Stimulated activated CD4-positive, alpha-beta T cell treated with anti-CD3 and anti-CD28 coated beads, Interleukin-12 subunit alpha, Interleukin-12 subunit beta, amount 100 ng/mL, for 48 hours (primary cell): ENCODE measurements at regions not wholly inside any gene's neighbourhood (a gene's known extent, or its start where the extent isn't known, plus 50 kb on each side); places are given as distances from the start of the nearest gene placed in this dataset.

Experiments
- DNase-seq, 3 donors: peaks; one replicate each; pipeline ENCODE4 v3.0.0-alpha.2; 2020; ENCODE audit warnings: low read depth in 2 of 3, low spot score in 1 of 3

DNA sequence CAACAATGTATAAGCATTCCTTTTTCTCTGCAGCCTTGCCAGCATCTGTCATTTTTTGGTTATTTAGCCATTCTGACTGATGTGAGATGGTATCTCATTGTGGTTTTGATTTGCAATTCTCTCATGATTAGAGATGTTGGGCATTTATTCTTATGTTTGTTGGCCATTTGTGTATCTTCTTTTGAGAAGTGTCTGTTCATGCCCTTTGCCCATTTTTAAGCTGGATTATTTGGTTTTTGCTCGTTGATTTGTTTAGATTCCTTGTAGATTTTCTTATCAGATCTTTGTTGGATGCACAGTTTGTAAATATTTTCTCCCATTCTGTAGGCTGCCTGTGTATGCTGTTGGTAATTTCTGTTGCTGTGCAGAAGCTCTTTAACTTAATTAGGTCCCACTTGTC is 259.6 kb upstream of the SESN3 start:
- no peak for DNase-seq

DNA sequence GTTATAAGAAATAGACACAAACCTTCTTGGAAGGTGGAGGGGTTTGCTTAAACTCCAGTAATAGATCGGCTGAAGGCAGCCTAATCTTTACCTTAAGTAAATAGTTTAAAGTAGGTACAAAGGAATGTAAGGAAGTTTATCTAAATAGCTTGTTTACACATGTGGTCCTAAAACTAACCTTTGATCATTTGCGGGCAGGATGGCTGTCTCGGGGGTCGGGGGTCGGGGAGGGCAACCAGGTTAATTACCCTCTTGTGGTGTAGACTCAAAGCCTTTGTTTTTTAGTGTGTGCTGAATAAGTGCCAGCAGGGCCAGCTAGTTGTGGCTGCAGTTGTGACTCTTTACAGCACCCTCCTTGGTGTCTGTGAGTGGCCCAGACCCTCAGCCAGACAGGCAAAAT is 256.9 kb upstream of the SESN3 start:
- no peak for DNase-seq

DNA sequence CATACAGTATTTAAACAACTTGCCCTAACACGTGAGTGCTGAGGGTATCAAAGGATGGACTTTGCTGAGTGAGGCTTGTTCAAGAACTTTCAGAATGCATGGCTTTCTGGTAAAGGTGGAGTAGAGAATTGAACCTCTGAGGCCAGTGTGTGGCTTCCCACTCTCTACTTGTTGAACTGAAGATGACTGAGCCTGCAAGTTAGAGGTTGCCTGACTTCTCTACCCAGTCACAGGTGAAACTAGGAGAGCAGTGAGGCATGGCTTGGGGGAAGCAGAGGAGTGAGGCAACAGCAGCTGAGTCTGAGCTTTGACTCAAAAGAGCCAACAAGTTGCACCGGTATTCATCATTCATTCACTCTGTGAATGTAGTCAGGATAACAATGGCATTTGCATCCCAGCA is 256.4 kb upstream of the SESN3 start:
- peak in 2 of 3 donors; percentile 8 to 16 for DNase-seq

DNA sequence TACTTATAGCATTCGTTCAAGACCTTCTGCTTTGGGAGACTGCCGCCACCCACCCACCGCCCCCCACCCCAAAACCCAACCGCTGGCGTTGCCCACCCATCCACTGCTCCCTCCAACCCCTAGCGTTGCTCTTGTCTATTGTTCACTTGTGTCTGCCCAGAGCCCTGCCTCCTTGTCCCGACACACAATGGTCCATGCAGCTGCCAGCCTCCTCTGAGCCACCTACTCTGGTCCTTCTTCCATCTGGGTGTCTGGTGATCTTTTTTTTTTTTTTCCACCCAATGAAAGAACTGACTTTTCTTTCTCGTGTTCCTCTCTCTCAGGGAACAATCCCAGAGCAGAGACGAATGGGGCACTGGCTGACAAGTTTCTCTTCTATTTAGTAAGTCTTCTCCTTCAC is 256.0 kb upstream of the SESN3 start:
- no peak for DNase-seq

DNA sequence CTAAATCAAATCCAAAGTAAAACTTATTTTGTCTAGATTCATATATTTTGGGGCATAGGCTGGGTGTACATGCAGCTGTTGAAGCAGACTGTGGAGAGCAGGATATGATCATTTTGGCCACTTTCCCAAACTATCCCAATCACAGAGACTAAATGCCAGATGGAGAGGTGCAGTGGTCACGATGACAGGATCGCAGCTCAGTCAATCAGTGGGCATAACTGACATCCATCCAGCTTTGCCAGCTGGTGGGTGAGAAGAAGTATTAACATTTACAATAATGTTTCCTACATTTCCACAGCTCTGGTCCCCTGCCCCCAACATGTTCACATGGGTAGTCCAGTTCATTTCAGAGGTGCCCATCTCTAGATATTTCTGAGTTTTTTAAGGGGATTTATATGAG is 255.5 kb upstream of the SESN3 start:
- no peak for DNase-seq

DNA sequence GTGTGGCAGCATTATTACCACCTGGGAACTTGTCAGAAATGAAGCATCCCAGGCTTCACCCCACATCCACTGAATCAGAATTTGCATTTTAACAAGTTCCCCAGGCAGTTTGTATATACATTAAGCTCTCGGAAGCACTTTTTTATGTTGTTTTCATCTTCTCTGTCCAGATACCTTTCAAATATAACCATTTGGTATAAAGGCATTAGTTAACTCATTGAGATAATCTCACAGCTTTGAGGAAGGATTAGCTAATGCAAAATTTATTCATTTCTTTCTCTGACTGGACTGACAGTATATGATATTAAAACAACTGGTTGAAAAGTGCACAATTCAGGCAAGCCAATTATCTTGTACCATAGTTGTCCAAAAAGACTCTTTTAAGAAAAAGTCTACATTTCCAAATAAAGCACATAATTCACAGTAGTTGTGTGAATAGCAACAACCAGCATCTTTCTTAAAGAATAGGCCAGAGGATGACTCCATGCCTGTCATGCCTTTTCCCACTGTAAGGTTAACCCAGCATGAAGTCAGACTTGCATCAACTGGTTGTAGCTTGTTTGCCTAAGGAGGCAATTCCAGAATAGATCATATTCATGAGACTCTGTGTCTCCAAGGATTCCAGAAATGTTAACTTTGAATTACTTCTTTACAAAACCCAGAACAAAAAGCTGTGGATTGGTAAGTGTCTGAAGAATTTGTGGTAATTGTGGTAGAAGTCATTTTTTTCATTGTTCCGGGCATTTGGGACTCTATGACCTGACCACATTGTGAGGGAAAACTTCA is 254.3 kb upstream of the SESN3 start:
- DNase-seq: no peak

DNA sequence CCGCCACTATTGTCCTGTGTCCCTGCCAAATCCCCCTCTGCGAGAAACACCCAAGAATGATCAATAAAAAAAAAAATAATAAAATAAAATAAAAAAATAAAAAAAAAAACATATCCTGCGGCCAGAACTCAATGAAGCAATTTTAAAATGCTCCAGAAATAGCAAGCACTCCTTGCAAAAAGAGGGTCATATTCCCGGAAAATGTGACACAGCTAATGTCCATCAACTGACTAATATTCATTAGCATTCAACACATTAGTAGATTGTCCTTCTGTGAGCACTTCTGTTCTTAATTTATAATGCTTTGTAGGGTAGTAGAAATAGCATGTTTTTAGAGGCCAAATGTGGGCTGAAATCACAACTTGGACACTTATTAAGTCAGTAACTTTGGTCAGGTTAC is 252.3 kb upstream of the SESN3 start:
- DNase-seq: no peak

DNA sequence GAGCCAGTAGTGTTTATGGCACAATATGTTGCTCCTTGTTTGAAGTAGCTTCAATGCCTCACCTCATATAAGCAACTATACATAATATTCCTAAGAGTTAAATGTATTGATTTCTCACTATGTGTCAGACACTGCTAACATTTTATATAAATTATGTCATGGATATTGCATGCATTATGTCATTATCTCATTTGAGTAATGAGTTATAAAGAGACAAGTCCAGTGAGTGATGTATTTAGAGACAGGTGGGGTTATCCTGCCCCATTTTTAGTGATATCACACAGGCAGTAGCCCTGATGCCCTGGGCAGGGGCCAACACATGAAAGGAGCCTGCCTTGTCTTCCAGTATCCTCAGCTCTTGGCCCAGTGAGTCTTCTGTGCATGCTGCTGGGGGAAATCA is 247.0 kb upstream of the SESN3 start:
- DNase-seq: no peak

DNA sequence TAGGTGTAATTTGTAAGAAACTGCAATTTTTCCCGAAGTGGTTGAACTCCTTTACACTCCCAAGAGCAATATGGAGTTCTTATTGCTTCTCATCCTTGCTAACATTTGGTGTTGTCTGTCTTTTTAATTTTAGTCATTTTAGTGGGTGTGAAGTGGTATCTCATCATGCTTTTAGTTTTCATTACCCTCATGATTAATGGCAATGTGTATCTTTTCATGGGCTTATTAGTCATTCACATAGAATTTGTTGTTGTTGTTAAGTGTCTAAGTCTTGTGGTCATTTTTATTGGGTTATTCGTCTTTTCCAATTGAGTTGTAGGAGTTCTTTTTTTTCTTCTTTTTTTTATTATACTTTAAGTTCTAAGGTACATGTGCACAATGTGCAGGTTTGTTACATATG is 238.3 kb upstream of the SESN3 start:
- DNase-seq: no peak

DNA sequence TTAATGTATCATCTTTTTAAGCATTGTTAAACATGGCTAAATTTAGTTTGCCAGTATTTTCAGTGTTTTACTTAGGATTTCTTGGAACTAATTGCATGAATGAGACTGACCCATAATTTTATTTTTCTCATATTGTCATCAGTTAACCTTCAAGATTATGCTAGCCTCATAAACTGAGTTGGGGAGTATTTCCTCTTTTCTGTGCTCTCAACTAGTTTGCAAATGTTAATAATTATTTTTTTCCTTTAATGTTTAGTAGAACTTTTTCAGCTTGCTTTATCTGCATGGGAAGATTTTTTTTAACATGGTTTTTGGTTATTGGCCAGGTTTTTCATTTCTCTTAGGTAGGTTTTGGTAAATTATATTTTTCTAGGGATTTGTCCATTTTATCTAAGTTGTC is 235.4 kb upstream of the SESN3 start:
- DNase-seq: no peak

DNA sequence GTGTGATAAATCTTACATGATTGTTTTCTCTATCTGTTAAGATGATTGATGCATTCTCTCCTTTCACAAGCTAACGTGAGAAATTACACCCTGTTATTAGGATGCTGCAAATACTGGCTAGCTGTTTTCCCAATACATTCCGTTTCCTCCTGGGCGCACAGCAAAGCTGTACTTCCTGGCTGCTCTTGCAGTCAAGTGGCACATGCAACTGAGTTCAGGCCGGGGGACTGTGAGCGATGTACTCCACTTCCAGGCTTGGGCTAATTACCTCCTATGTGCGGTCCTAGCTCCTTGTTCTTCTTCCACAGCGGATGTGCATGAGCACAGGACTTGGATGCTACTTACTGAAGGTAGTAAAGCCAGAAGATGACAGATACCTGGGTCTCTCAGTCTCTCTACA is 234.9 kb upstream of the SESN3 start:
- DNase-seq: no peak

DNA sequence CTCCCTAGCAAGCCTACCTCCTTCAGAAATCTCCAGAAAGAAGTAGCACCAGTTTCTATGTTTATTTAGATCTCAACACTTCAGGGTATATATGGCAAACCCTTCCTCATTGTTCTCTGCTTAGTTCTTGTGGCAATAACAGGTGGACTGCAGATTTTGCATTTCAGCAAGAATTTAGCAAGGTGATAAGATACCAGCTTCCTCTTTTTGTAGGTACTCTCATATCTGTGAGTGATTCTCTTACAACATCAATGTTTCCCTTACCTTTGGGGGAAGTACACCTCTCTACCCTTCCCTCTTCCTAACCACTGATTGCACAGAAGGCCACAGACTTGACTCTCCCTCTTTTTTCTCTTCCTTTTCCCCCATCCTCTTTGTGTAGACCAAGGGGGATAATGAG is 230.9 kb upstream of the SESN3 start:
- DNase-seq: no peak

DNA sequence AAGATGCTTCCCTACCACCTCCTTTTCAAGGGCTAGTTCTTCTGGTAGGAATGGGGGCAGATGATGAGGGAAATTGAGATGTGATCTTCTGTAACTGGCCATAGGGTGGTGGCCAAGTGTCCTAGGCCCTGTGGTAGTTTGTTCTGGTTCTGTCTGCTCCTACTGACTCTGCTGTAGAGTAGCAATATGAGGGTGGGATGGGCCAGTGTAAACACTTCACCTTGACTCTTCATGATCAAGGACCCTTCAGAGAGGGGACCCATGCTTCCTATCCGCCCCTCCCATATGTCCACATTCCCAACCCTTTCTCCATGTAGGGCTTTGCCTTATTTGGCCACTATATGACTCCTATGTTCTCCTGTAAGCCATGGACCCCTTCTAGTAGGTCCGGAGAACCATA is 230.3 kb upstream of the SESN3 start:
- no peak for DNase-seq

DNA sequence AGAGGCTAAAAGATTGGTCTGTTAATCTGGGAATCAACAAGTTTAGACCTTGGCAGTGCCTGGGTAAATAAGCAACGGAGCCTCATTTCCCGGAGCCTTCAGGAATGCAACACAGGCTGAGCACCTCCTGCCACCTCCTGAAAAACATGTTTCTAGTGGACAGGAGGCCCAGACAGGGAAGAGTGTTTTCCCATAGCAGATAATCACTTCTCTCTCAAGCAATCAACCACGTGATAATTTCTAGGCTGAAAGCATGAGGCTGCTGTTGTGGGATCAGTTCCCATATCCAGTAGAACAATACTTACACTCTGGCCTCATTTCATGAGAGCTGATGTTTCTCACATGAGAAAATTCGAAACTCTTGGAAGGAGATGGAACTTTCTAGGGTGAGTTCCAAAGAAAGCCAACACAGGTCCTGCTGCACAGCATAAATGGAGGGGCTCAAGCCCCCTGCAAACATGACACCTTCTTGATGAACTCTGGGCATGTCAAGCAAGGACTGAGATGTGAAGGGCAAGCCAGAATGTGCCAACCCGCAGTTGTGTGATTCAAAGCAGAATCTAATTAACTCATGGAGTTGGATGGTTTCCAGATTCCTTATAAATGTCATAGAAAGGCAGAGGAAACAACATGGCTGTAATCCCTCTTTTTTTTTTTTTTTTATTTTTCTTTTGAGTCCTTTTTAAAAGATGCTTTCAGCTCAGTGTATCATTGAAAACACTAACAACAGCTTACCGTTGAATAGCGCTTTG is 228.5 kb upstream of the SESN3 start:
- no peak for DNase-seq

DNA sequence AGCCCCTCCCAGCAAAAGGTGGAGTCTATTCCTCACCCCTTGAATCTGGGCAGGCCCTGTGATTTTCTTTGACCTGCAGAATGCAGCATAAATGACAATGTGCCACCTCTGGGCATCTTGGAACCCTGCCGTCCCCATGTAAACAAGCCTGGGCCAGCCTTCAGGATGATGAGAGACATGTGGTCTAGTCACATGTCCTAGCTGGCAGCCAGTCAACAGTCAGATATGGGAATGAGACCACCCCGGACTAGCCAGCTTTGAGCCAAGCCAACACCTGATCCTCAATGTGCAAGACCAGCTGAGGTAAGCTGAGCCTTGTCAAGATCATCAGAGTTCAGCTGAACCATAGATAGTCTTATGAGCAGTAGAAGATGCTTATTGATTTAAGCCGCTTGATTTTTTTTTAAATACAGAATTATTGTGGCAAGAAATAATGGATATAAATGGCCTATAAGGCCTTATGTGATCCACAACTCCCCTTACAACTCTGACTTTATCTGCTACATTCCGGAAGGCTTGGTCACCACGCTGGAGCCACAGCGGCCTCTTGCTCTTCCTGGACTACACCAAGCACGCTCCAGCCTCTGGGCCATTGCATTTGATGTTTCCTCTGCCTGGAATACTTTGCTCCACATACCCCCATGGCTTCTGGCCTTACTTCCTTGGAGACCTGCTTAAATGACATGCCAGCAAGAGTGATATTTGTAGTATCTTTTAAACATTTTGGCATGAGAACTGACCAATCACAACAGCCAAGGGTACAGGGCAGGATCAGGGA is 225.9 kb upstream of the SESN3 start:
- no peak for DNase-seq

DNA sequence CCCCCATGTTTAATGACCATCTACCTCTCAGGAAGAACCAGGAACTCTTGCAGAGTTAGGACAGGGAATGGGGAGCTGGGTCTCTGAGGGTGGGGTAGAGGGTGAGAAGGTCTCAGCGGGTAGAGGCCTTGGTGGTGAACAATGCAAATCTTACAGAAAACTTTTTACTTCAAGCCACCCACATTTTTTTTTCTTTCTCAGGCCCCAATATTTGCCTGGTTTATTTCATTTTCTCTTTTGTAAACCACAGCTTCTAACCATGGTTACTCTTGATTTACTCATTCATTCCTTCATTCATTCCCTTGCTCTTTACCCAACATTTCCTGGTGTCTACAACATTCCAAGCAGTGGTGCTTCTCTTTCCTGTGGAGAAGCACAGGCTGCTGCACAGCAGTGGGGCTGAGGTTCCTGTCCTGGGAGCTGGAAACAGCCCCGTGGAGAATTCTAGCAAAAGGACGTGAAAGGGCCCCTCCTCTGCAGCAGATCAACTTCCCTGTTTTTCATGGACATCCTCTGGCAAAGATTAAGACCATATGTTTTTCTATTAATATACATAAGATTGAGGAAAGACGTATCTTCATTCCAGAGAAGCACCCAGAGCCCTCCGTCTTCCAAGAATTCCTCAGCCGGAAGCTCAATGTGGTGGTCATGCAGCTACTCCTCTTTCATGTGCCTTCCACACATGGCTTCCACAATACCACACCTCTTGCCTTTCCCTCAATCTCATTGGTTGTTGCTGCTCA is 224.4 kb upstream of the SESN3 start:
- DNase-seq: no peak

DNA sequence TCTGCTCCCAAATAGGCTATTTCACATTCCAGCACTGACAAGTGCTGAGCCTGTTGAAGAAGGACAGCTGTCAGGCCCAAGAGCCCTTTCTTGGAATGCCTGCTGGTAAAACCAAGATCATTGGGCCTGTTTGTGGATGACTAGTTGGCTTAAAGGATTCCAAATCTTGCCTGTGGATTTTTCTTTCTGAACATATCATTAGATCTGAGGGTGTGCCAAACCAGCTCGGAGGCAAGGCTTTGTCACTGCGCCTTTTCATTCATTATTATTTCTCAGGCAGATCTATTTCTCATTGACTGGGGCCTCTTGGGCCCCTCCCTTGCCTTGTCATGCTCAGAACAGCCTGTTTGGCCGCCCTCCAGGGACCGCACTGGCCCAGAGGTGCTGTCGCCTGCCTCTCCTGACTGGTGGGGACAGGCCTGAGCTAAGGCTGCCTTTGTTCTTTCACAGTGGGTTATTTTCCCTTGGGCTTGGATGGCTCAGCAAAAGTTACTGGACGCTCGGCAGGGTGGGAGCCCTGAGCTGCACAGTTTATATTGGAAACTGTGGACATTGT is 222.7 kb upstream of the SESN3 start:
- no peak for DNase-seq

DNA sequence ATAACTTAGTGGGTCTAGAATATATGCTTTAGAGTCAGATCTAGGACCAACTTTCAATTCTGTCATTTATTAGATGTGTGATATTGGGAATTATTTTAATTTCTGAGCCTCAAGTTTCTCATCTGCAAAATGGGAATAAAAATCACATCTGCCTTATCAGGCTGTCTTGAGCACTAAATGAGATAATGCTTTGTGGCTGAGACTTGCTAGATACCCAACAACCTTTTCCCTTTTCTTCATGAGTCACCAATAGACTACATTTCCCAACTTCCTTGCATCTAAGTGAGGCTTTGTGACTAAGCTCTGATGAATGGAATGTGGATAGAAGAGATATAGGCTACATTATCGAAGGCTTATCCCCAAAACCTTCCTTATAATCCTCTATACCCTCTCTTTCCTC is 220.7 kb upstream of the SESN3 start:
- DNase-seq: no peak

DNA sequence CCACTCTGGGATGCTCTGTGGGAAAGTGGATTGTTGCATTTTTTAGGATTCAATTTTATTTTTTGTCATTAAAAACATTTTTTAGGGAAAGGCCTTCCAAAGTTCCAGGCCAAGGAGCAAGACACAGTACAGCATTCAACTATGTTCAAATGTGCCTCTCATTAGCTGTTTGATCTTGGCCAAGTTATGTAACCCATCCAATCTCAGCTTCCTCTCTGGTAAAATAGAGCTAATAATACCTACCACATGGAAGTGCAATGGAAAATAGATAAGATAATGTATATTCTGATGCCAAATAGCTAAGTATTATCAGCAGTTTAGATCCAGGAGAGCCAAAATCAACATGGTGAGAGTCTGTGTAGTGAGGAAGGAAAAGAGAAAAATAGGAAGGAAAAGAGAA is 220.3 kb upstream of the SESN3 start:
- DNase-seq: no peak

DNA sequence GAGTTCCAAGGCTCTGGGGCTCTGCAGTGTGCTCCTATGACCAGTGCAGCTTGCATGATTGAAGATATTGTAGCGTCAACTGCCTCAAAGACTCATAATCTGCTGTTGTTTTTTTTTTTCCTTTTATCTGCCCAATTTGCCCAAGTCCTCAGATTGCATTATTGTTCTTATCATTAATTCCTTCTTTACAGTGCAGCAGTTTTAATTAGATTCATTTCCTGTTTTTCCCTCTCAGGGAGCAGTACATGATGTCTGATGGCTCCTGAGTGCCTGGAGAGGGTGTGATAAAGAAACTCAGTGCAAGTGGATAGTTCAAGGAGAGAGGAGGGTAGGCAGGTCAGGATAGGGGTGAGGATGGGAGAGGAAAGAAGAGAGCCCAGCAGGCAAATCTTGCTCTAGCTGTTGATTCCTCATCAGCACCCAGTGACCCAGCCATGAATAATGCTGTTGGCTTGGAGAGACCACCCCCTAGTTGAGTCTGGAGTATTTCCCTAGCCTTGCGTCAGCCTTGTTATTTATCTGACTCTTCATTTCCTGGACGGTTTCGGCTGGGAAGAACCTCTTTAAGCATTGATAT is 219.6 kb upstream of the SESN3 start:
- DNase-seq: no peak
